IMR-90 (cell line): ENCODE measurements at regions not wholly inside any gene's neighbourhood (a gene's known extent, or its start where the extent isn't known, plus 50 kb on each side); places are given as distances from the start of the nearest gene placed in this dataset.

ENCODE experiments used
- ATAC-seq: fragments of 200-7000 bp; cut with Tn5 transposase; 2 replicates; pipeline ENCODE4 v1.9.1; 2020; ENCODE audit warnings: low read depth, mild to moderate bottlenecking, moderate library complexity
- BruUV-seq: library from RNA; stranded (reverse); fragments of 400-500 nt; replicated peaks from 2 replicates; lab custom pipeline; 2021; lab: Mats Ljungman, UMichigan
- CTCF ChIA-PET: fragments of 300-600 bp; formaldehyde crosslinking; extraction: SDS; loops from one replicate; lab custom pipeline; 2021; ENCODE audit warnings: antibody characterized with exemption; lab: Yijun Ruan, JAX
- POLR2A ChIA-PET: fragments of 300-600 bp; sonication (Branson Sonifier 250); formaldehyde crosslinking; loops from one replicate; lab custom pipeline; 2022; ENCODE audit warnings: antibody characterized with exemption; ENCODE audit not compliant: unreplicated experiment; lab: Charles Lee
- DNase-seq: peaks from one replicate; pipeline ENCODE4 v3.0.0; 2013
- H2AFZ ChIP-seq: replicated peaks from 2 replicates; pipeline ENCODE3; 2013; ENCODE audit warnings: low read length, mild to moderate bottlenecking; ENCODE audit not compliant: poor library complexity
- H2AK5ac ChIP-seq: 2 replicates; pipeline ENCODE4 v1.6.1; 2013; ENCODE audit warnings: low read depth, low read length, inconsistent platforms
- H2AK9ac ChIP-seq: replicated peaks from 2 replicates; pipeline ENCODE3; 2013; ENCODE audit warnings: mild to moderate bottlenecking, low read depth, low read length, moderate library complexity; ENCODE audit not compliant: poor library complexity
- H2BK120ac ChIP-seq: 2 replicates; pipeline ENCODE4 v1.6.1; 2013; ENCODE audit warnings: low read depth, low read length, inconsistent platforms
- H2BK15ac ChIP-seq: 3 replicates; pipeline ENCODE4 v1.6.1; 2013; ENCODE audit warnings: low read depth, low read length, inconsistent platforms
- H2BK20ac ChIP-seq: 2 replicates; pipeline ENCODE4 v1.6.1; 2013; ENCODE audit warnings: low read depth, mild to moderate bottlenecking, inconsistent platforms, low read length, moderate library complexity
- H2BK5ac ChIP-seq: 2 replicates; pipeline ENCODE4 v1.6.1; 2013; ENCODE audit warnings: mild to moderate bottlenecking, low read depth, low read length, inconsistent platforms; ENCODE audit not compliant: poor library complexity, severe bottlenecking
- H3K14ac ChIP-seq: replicated peaks from 2 replicates; pipeline ENCODE4 v1.6.1; 2013; ENCODE audit warnings: low read depth, low read length, inconsistent platforms
- H3K18ac ChIP-seq: 2 replicates; pipeline ENCODE4 v1.6.1; 2013; ENCODE audit warnings: low read depth, low read length, control low read depth
- H3K23ac ChIP-seq: 2 replicates; pipeline ENCODE4 v1.6.1; 2013; ENCODE audit warnings: low read depth, low read length, inconsistent platforms
- H3K27ac ChIP-seq: 2 replicates; pipeline ENCODE4 v1.5.1; 2013; ENCODE audit warnings: mild to moderate bottlenecking, control low read depth, low read length; ENCODE audit not compliant: insufficient read depth
- H3K27me3 ChIP-seq: 2 replicates; pipeline ENCODE4 v1.6.1; 2013; ENCODE audit warnings: low read length; ENCODE audit not compliant: control insufficient read depth, insufficient read depth
- H3K36me3 ChIP-seq: 2 replicates; pipeline ENCODE4 v1.6.1; 2013; ENCODE audit warnings: low read length, mixed read lengths; ENCODE audit not compliant: control insufficient read depth, insufficient read depth
- H3K4ac ChIP-seq: 2 replicates; pipeline ENCODE4 v1.6.1; 2013; ENCODE audit warnings: low read depth, low read length, inconsistent platforms
- H3K4me1 ChIP-seq: 2 replicates; pipeline ENCODE4 v1.6.1; 2013; ENCODE audit warnings: low read length, mixed read lengths; ENCODE audit not compliant: control insufficient read depth, insufficient read depth
- H3K4me2 ChIP-seq: 2 replicates; pipeline ENCODE4 v1.6.1; 2013; ENCODE audit warnings: low read depth, mild to moderate bottlenecking, control low read depth, low read length, moderate library complexity
- H3K4me3 ChIP-seq: 2 replicates; pipeline ENCODE4 v1.5.1; 2013; ENCODE audit warnings: low read depth, mild to moderate bottlenecking, control low read depth, low read length, moderate library complexity; ENCODE audit not compliant: insufficient read depth
- H3K56ac ChIP-seq: 2 replicates; pipeline ENCODE4 v1.6.1; 2013; ENCODE audit warnings: low read length, inconsistent platforms; ENCODE audit not compliant: insufficient read depth; ENCODE audit errors: extremely low read depth
- H3K79me1 ChIP-seq, 2 experiments: 2 replicates each; pipeline ENCODE4 v1.6.1; 2013; ENCODE audit warnings: low read length in 2 of 2, inconsistent platforms in 1 of 2, low read depth in 1 of 2
- H3K9ac ChIP-seq: 2 replicates; pipeline ENCODE4 v1.6.1; 2013; ENCODE audit warnings: low read depth, low read length, control low read depth
- H3K9me1 ChIP-seq: 2 replicates; pipeline ENCODE4 v1.6.1; 2013; ENCODE audit warnings: low read length, inconsistent platforms; ENCODE audit not compliant: insufficient read depth
- H3K9me3 ChIP-seq: 2 replicates; pipeline ENCODE4 v1.6.1; 2013; ENCODE audit warnings: low read length; ENCODE audit not compliant: control insufficient read depth, insufficient read depth
- H4K20me1 ChIP-seq: 2 replicates; pipeline ENCODE4 v1.6.1; 2013; ENCODE audit warnings: low read length, inconsistent platforms; ENCODE audit not compliant: insufficient read depth
- H4K5ac ChIP-seq: 2 replicates; pipeline ENCODE4 v1.6.1; 2013; ENCODE audit warnings: mild to moderate bottlenecking, low read depth, low read length, control low read depth
- H4K8ac ChIP-seq, 2 experiments: 2 replicates each; pipeline ENCODE4 v1.6.1; 2013; ENCODE audit warnings: low read depth in 2 of 2, low read length in 2 of 2, control low read depth in 1 of 2, inconsistent platforms in 1 of 2
- H4K91ac ChIP-seq: 2 replicates; pipeline ENCODE4 v1.6.1; 2013; ENCODE audit warnings: low read depth, low read length, inconsistent platforms; ENCODE audit not compliant: insufficient read depth
- BHLHE40 ChIP-seq: fragments of 150-350 bp; IDR thresholded peaks from 2 replicates; pipeline ENCODE4 v1.6.1; 2016; ENCODE audit warnings: mild to moderate bottlenecking, low read depth, low read length
- CEBPB ChIP-seq: IDR thresholded peaks from 2 replicates; pipeline ENCODE4 v1.6.1; 2012; ENCODE audit warnings: low read depth, low read length, improper control_type of control experiment
- CHD1 ChIP-seq: IDR thresholded peaks from 2 replicates; pipeline ENCODE4 v1.6.1; 2012; ENCODE audit warnings: low read depth, low read length, improper control_type of control experiment
- CTCF ChIP-seq: conservative IDR thresholded peaks from 2 replicates; pipeline ENCODE4 v1.5.1; 2012; ENCODE audit warnings: mild to moderate bottlenecking, low read depth, low read length, improper control_type of control experiment
- FOS ChIP-seq: fragments of 150-350 bp; IDR thresholded peaks from 2 replicates; pipeline ENCODE4 v1.6.1; 2016; ENCODE audit warnings: low read depth, low read length
- MAZ ChIP-seq: IDR thresholded peaks from 2 replicates; pipeline ENCODE4 v1.6.1; 2012; ENCODE audit warnings: low read depth, mild to moderate bottlenecking, low read length, improper control_type of control experiment, moderate library complexity, borderline replicate concordance
- MXI1 ChIP-seq: IDR thresholded peaks from 2 replicates; pipeline ENCODE4 v1.6.1; 2012; ENCODE audit warnings: low read depth, mild to moderate bottlenecking, low read length, moderate library complexity, borderline replicate concordance
- NFE2L2 ChIP-seq: fragments of 150-350 bp; IDR thresholded peaks from 2 replicates; pipeline ENCODE4 v1.6.1; 2016; ENCODE audit warnings: low read depth, mild to moderate bottlenecking, low read length
- POLR2A ChIP-seq: IDR thresholded peaks from 2 replicates; pipeline ENCODE4 v1.6.1; 2012; ENCODE audit warnings: mild to moderate bottlenecking, low read depth, low read length
- RCOR1 ChIP-seq: IDR thresholded peaks from 2 replicates; pipeline ENCODE4 v1.6.1; 2012; ENCODE audit warnings: mild to moderate bottlenecking, low read length, improper control_type of control experiment; ENCODE audit not compliant: insufficient replicate concordance
- SMC3 ChIP-seq: fragments of 150-350 bp; IDR thresholded peaks from 2 replicates; pipeline ENCODE4 v1.6.1; 2016; ENCODE audit warnings: low read depth, mild to moderate bottlenecking, antibody characterized with exemption, low read length, moderate library complexity
- WGBS, 2 experiments: methylation state at CpG; one replicate each; pipeline versions ENCODE4 v1.1.5 to v1.1.7; 2013; ENCODE audit warnings: missing lambda C conversion rate in 2 of 2; ENCODE audit not compliant: insufficient read length in 1 of 2; ENCODE audit errors: extremely low coverage in 2 of 2; 5-methylcytosine and 5-hydroxymethylcytosine counted together
- dilution Hi-C: fragments of 300-500 bp; cut with HindIII; formaldehyde crosslinking; loops from one replicate; pipeline ENCODE4 v1.14.3; 2018; ENCODE audit warnings: low sequenced_read_pairs; ENCODE audit not compliant: unreplicated experiment
- in situ Hi-C: fragments of 300-500 bp; cut with MboI; formaldehyde crosslinking; loops from 3 replicates; pipeline ENCODE4 v1.14.3; 2019; ENCODE audit warnings: low sequenced_read_pairs, inconsistent platforms, mixed read lengths
- intact Hi-C: fragments of 100-400 bp; cut with micrococcal nuclease; formaldehyde crosslinking; loops from 2 replicates; pipeline ENCODE4 v1.10.0; 2022

- H2AFZ ChIP-seq, result no peak overlapping the region
- BruUV-seq, result no TSS peak
- H3K18ac ChIP-seq, result no peak overlapping the region
- 0 out of 2 replicates have a peak overlapping the region, but pooled peaks have one; percentile 8 for H3K14ac ChIP-seq
- no peak overlapping the region for H2AK9ac ChIP-seq
- H3K9me3 ChIP-seq, result no peaks in the 10 kb centered on the region
- H3K79me1 ChIP-seq, result no peaks in the 10 kb centered on the region
- H3K9me1 ChIP-seq, result no peaks in the 10 kb centered on the region; the same call in 1 of the 2 replicates
- H2BK120ac ChIP-seq, result no peak overlapping the region
- no peak for DNase-seq
- no peak overlapping the region for H2BK5ac ChIP-seq
- H2AK5ac ChIP-seq, result no peak overlapping the region
- in situ Hi-C loops, result no loop called here
- no peaks in the 10 kb centered on the region for H4K20me1 ChIP-seq
- no peak overlapping the region for H3K23ac ChIP-seq
- H3K4me2 ChIP-seq, result no peak overlapping the region
- no peak overlapping the region for H3K4ac ChIP-seq
- WGBS, 2 experiments, result no CpG with 5 or more reads among the region's 4 CpGs
- no peak overlapping the region for H3K9ac ChIP-seq
- dilution Hi-C loops, result no loop called here
- H3K56ac ChIP-seq, result no peak overlapping the region
- no peaks in the 10 kb centered on the region for H3K27me3 ChIP-seq
- CTCF ChIA-PET, result interaction anchor here (1.6 kb wide), 1 partner anchor 16 kb away, joined by 4 read pairs; no protein-coding TSS in a partner anchor
- POLR2A ChIA-PET, result no interaction called here
- H3K4me3 ChIP-seq, result no peak overlapping the region
- no peak overlapping the region; the same call in 2 of the 3 replicates for H2BK15ac ChIP-seq
- H4K8ac ChIP-seq, result no peak overlapping the region
- no peak overlapping the region for H4K5ac ChIP-seq
- H3K4me1 ChIP-seq, result no peaks in the 10 kb centered on the region
- TF ChIP-seq SMC3 (no peak), CTCF (no peak), CHD1 (no peak), FOS (no peak), RCOR1 (no peak), CEBPB (no peak), POLR2A (no peak), MAZ (no peak), BHLHE40 (no peak), NFE2L2 (no peak), MXI1 (no peak)
- H4K91ac ChIP-seq, result peak overlapping the region; percentile 7; the same call in 1 of the 2 replicates
- no peak overlapping the region for H2BK20ac ChIP-seq
- no peak for ATAC-seq
- H3K27ac ChIP-seq, result no peak overlapping the region
- no peaks in the 10 kb centered on the region for H3K36me3 ChIP-seq
- intact Hi-C loops, result no loop called here
These were observed 620.6 kb downstream of the SOX6 start for GRCh38 chr11:15735706-15736105.
